GM23248 (cell line): ENCODE measurements at regions not wholly inside any gene's neighbourhood (a gene's known extent, or its start where the extent isn't known, plus 50 kb on each side); places are given as distances from the start of the nearest gene placed in this dataset.

Experiments
- EZH2 ChIP-seq: fragments of 200-600 bp; sonication (generic); IDR thresholded peaks from 2 replicates; pipeline ENCODE4 v1.6.1; 2018; ENCODE audit warnings: antibody characterized with exemption, mild to moderate bottlenecking; ENCODE audit not compliant: insufficient read depth, poor library complexity, severe bottlenecking
- EZH2phosphoT487 ChIP-seq: fragments of 200-600 bp; sonication (generic); IDR thresholded peaks from 2 replicates; pipeline ENCODE4 v1.6.1; 2018; ENCODE audit warnings: antibody characterized with exemption, moderate library complexity, mild to moderate bottlenecking, low read depth; ENCODE audit not compliant: insufficient read depth

- no peak for TF ChIP-seq EZH2phosphoT487
- TF ChIP-seq EZH2: no peak
Observed at GRCh38 chr16:63719926-63720325, 1401.9 kb downstream of the CDH11 start.
